HCT116 (cell line): ENCODE measurements at regions not wholly inside any gene's neighbourhood (a gene's known extent, or its start where the extent isn't known, plus 50 kb on each side); places are given as distances from the start of the nearest gene placed in this dataset.

Experiments
- ATAC-seq: fragments of 200-7000 bp; cut with Tn5 transposase; 2 replicates; pipeline ENCODE4 v1.9.1; 2020; ENCODE audit warnings: mild to moderate bottlenecking, moderate library complexity
- BruUV-seq: library from RNA; stranded (reverse); fragments of 400-500 nt; replicated peaks from 2 replicates; lab custom pipeline; 2021; lab: Mats Ljungman, UMichigan
- CTCF ChIA-PET: fragments of 300-600 bp; sonication (Branson Sonifier 250); formaldehyde crosslinking; loops from one replicate; lab custom pipeline; 2021; ENCODE audit warnings: antibody characterized with exemption; lab: Charles Lee
- POLR2A ChIA-PET: fragments of 300-600, 350-600 bp; sonication (Branson Sonifier 250); formaldehyde crosslinking; loops from one replicate; lab custom pipeline; 2021; ENCODE audit warnings: antibody characterized with exemption; lab: Charles Lee
- RAD21 ChIA-PET, 2 experiments: fragments of 300-600 bp; sonication (Branson Sonifier 250); formaldehyde crosslinking; loops; one replicate each; lab custom pipeline; 2023; ENCODE audit warnings: low total read pairs in 2 of 2; ENCODE audit not compliant: uncharacterized antibody in 2 of 2, unreplicated experiment in 2 of 2, low non-redundant PET in 1 of 2; lab: Charles Lee
- DNase-seq: peaks from one replicate; pipeline ENCODE4 v3.0.0-alpha.2; 2010; ENCODE audit warnings: low read depth, low spot score
- H2AFZ ChIP-seq: fragments of 200-600 bp; shearing (Covaris generic), sonication (generic); 2 replicates; pipeline ENCODE4 v1.6.1; 2017; ENCODE audit warnings: low read depth, mixed run types, mixed read lengths, antibody characterized with exemption, low read length; ENCODE audit not compliant: poor library complexity, severe bottlenecking
- H3K27ac ChIP-seq: 2 replicates; pipeline ENCODE4 v1.5.1; 2012; ENCODE audit warnings: low read depth, low read length
- H3K27me3 ChIP-seq: fragments of 200-600 bp; sonication (generic); 2 replicates; pipeline ENCODE4 v1.6.1; 2016; ENCODE audit warnings: mixed run types, low read length, mixed read lengths; ENCODE audit not compliant: insufficient read depth
- H3K36me3 ChIP-seq, 2 experiments: fragments of 200-500 bp in 1 of 2; fragments of 200-600 bp in 1 of 2; sonication (Bioruptor generic) in 1 of 2; sonication (generic) in 1 of 2; 2 replicates each; pipeline versions ENCODE4 v1.5.1 to v1.6.1; 2014 to 2016; ENCODE audit warnings: low read length in 2 of 2, inconsistent platforms in 1 of 2, mixed read lengths in 1 of 2, mixed run types in 1 of 2; ENCODE audit not compliant: insufficient read depth in 2 of 2, control insufficient read depth in 1 of 2
- H3K4me1 ChIP-seq, 2 experiments: fragments of 200-600 bp in 1 of 2; sonication (generic) in 1 of 2; 2 replicates each; pipeline versions ENCODE4 v1.5.1 to v1.6.1; 2012 to 2017; ENCODE audit warnings: low read length in 2 of 2, inconsistent platforms in 1 of 2, mild to moderate bottlenecking in 1 of 2, mixed read lengths in 1 of 2, mixed run types in 1 of 2, moderate library complexity in 1 of 2; ENCODE audit not compliant: insufficient read depth in 2 of 2, control insufficient read depth in 1 of 2
- H3K4me2 ChIP-seq: fragments of 200-600 bp; sonication (generic); 2 replicates; pipeline ENCODE4 v1.6.1; 2017; ENCODE audit warnings: mixed run types, low read length, mixed read lengths
- H3K4me3 ChIP-seq, 2 experiments: fragments of 200-600 bp in 1 of 2; sonication (generic) in 1 of 2; replicated peaks in 1 of 2; 2 replicates each; pipeline ENCODE4 v1.5.1; 2011 to 2016; ENCODE audit warnings: low read length in 2 of 2, control low read depth in 1 of 2, low read depth in 1 of 2, mild to moderate bottlenecking in 1 of 2, mixed read lengths in 1 of 2, mixed run types in 1 of 2
- H3K79me2 ChIP-seq: fragments of 200-600 bp; sonication (generic); 2 replicates; pipeline ENCODE4 v1.6.1; 2017; ENCODE audit warnings: mild to moderate bottlenecking, mixed run types, low read length, moderate library complexity, mixed read lengths; ENCODE audit not compliant: insufficient read depth
- H3K9ac ChIP-seq: fragments of 200-600 bp; sonication (generic); 2 replicates; pipeline ENCODE4 v1.6.1; 2016; ENCODE audit warnings: low read length, mixed read lengths
- H3K9me2 ChIP-seq: fragments of 200-600 bp; sonication (generic), shearing (Covaris generic); 2 replicates; pipeline ENCODE4 v1.6.1; 2017; ENCODE audit warnings: mixed run types, mild to moderate bottlenecking, moderate library complexity; ENCODE audit not compliant: insufficient read depth
- H3K9me3 ChIP-seq, 2 experiments: fragments of 200-500 bp in 1 of 2; fragments of 200-600 bp in 1 of 2; sonication (Bioruptor generic) in 1 of 2; sonication (generic) in 1 of 2; 2 replicates each; pipeline ENCODE4 v1.6.1; 2014 to 2017; ENCODE audit warnings: low read length in 2 of 2, mixed read lengths in 2 of 2, inconsistent platforms in 1 of 2, low read depth in 1 of 2, mild to moderate bottlenecking in 1 of 2, mixed run types in 1 of 2, moderate library complexity in 1 of 2; ENCODE audit not compliant: control insufficient read depth in 1 of 2, insufficient read depth in 1 of 2
- H4K20me1 ChIP-seq: fragments of 200-600 bp; sonication (generic), shearing (Covaris generic); 2 replicates; pipeline ENCODE4 v1.6.1; 2017; ENCODE audit warnings: mixed run types, mild to moderate bottlenecking, moderate library complexity; ENCODE audit not compliant: insufficient read depth
- ELF1 ChIP-seq: IDR thresholded peaks from 2 replicates; pipeline ENCODE4 v1.6.1; 2012; ENCODE audit warnings: low read depth, borderline replicate concordance
- EZH2 ChIP-seq: fragments of 200-600 bp; sonication (generic); IDR thresholded peaks from 2 replicates; pipeline ENCODE4 v1.6.1; 2017; ENCODE audit warnings: antibody characterized with exemption, mixed run types
- EZH2phosphoT487 ChIP-seq: fragments of 200-600 bp; IDR thresholded peaks from 2 replicates; pipeline ENCODE4 v1.6.1; 2018; ENCODE audit warnings: antibody characterized with exemption, borderline replicate concordance
- POLR2A ChIP-seq: IDR thresholded peaks from 2 replicates; pipeline ENCODE4 v1.7.0; 2011; ENCODE audit warnings: borderline replicate concordance; ENCODE audit not compliant: insufficient read depth, insufficient read length; ENCODE audit errors: extremely low read depth
- RAD21 ChIP-seq: IDR thresholded peaks from 2 replicates; pipeline ENCODE4 v1.6.1; 2012; ENCODE audit warnings: low read depth, mild to moderate bottlenecking
- SIN3A ChIP-seq: IDR thresholded peaks from 2 replicates; pipeline ENCODE4 v1.6.1; 2012; ENCODE audit warnings: low read depth
- SRF ChIP-seq: IDR thresholded peaks from 2 replicates; pipeline ENCODE4 v1.6.1; 2012; ENCODE audit warnings: low read depth
- TCF7L2 ChIP-seq: IDR thresholded peaks from 2 replicates; pipeline ENCODE4 v1.7.0; 2011; ENCODE audit warnings: borderline replicate concordance, inconsistent platforms; ENCODE audit not compliant: insufficient read depth, insufficient read length; ENCODE audit errors: extremely low read depth
- YY1 ChIP-seq: IDR thresholded peaks from 2 replicates; pipeline ENCODE4 v1.6.1; 2011; ENCODE audit warnings: low read length, low read depth, moderate library complexity, mild to moderate bottlenecking; ENCODE audit not compliant: insufficient replicate concordance; ENCODE audit errors: extremely low read depth
- ZFX ChIP-seq: fragments of 450-650 bp; IDR thresholded peaks from 2 replicates; pipeline ENCODE4 v1.6.1; 2017
- intact Hi-C: fragments of 100-400 bp; cut with micrococcal nuclease; formaldehyde crosslinking; loops from 2 replicates; pipeline ENCODE4 v1.10.0; 2022
- TF ChIP-seq, protein P1 (sequence below): IDR thresholded peaks from 2 replicates; pipeline ENCODE4 v1.6.1; 2012
- TF ChIP-seq, protein P2 (sequence below): IDR thresholded peaks from 2 replicates; pipeline ENCODE4 v1.6.1; 2012; ENCODE audit warnings: low read depth
- TF ChIP-seq, protein P3 (sequence below), 3 experiments: fragments of 200-600 bp in 1 of 3; sonication (generic) in 1 of 3; IDR thresholded peaks in 2 of 3; conservative IDR thresholded peaks in 1 of 3; 2 replicates each; pipeline ENCODE4 v1.5.1; 2012 to 2017; ENCODE audit warnings: low read depth in 2 of 3, low read length in 2 of 3, antibody characterized with exemption in 1 of 3, borderline replicate concordance in 1 of 3, control low read depth in 1 of 3, mild to moderate bottlenecking in 1 of 3, mixed read lengths in 1 of 3, mixed run types in 1 of 3, moderate library complexity in 1 of 3; ENCODE audit not compliant: insufficient read depth in 1 of 3
- TF ChIP-seq, protein P4 (sequence below): IDR thresholded peaks from 2 replicates; pipeline ENCODE4 v1.6.1; 2012

DNA sequence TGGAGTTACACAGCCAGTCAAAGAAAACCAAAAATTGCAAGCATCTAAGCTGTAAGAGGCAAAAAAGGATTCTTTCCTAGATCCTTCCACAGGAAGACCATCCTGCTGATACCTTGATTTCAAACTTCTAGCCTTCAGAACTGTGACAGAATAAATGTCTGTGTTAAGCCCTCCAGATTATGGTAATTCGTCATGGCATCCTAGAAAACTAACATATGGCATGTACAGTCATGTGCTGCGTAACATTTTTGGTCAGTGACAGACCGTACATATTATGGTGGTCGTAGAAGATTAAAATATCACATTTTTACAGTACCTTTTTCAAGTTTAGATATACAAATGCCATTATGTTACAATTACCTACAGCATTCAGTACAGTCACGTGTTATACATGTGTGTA lies 660.9 kb upstream of the LMO3 start:
- no peak overlapping the region for H3K4me2 ChIP-seq
- TF ChIP-seq TCF7L2 (no peak), EZH2 (no peak), SIN3A (no peak), ELF1 (no peak), SRF (no peak)
- TF ChIP-seq, protein P1, sequence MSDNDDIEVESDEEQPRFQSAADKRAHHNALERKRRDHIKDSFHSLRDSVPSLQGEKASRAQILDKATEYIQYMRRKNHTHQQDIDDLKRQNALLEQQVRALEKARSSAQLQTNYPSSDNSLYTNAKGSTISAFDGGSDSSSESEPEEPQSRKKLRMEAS = no peak
- TF ChIP-seq, protein P2, sequence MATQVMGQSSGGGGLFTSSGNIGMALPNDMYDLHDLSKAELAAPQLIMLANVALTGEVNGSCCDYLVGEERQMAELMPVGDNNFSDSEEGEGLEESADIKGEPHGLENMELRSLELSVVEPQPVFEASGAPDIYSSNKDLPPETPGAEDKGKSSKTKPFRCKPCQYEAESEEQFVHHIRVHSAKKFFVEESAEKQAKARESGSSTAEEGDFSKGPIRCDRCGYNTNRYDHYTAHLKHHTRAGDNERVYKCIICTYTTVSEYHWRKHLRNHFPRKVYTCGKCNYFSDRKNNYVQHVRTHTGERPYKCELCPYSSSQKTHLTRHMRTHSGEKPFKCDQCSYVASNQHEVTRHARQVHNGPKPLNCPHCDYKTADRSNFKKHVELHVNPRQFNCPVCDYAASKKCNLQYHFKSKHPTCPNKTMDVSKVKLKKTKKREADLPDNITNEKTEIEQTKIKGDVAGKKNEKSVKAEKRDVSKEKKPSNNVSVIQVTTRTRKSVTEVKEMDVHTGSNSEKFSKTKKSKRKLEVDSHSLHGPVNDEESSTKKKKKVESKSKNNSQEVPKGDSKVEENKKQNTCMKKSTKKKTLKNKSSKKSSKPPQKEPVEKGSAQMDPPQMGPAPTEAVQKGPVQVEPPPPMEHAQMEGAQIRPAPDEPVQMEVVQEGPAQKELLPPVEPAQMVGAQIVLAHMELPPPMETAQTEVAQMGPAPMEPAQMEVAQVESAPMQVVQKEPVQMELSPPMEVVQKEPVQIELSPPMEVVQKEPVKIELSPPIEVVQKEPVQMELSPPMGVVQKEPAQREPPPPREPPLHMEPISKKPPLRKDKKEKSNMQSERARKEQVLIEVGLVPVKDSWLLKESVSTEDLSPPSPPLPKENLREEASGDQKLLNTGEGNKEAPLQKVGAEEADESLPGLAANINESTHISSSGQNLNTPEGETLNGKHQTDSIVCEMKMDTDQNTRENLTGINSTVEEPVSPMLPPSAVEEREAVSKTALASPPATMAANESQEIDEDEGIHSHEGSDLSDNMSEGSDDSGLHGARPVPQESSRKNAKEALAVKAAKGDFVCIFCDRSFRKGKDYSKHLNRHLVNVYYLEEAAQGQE = no peak
- TF ChIP-seq, all 23 proteins: peak for 0
- ChIA-PET CTCF (no interaction called here), RAD21 (no interaction called here), POLR2A (no interaction called here)
- Histone ChIP-seq H3K36me3 (no peaks in the 10 kb centered on the region), H3K4me3 (no peak overlapping the region), H3K27me3 (no peaks in the 10 kb centered on the region), H3K9me3 (no peaks in the 10 kb centered on the region), H3K9ac (no peak overlapping the region), H3K27ac (no peak overlapping the region), H3K79me2 (no peaks in the 10 kb centered on the region), H3K4me1 (no peaks in the 10 kb centered on the region), H3K9me2 (no peaks in the 10 kb centered on the region), H2AFZ (no peak overlapping the region), H4K20me1 (no peaks in the 10 kb centered on the region)
- intact Hi-C loops = no loop called here
- no TSS peak for BruUV-seq
- ATAC-seq (no peak), DNase-seq (no peak)

DNA sequence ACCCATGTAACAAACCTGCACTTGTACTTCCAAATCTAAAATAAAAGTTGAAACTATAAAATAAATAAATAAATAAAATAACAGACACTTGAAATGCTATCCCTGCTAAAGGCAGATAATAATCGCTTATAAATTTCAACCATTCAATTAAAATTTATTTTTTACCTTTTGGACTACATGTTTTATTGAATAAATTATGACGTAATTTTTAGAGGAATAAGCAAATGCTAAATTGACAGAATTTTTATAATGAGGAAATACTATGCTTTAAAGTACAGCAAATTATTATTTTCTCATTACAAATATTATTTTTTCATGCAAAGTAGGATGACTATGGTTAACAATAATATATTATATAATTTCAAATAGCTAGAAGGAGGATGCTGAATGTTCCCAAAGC lies 658.6 kb upstream of the LMO3 start:
- no peaks in the 10 kb centered on the region for H3K9me3 ChIP-seq
- H3K4me3 ChIP-seq = no peak overlapping the region
- no peak overlapping the region for H3K9ac ChIP-seq
- DNase-seq (no peak), ATAC-seq (no peak)
- CTCF ChIA-PET = no interaction called here
- H3K27ac ChIP-seq = no peak overlapping the region
- H3K27me3 ChIP-seq = no peaks in the 10 kb centered on the region
- BruUV-seq = no TSS peak
- RAD21 ChIA-PET = no interaction called here
- H2AFZ ChIP-seq = no peak overlapping the region
- H4K20me1 ChIP-seq = no peaks in the 10 kb centered on the region
- H3K36me3 ChIP-seq = no peaks in the 10 kb centered on the region
- no peak overlapping the region for H3K4me2 ChIP-seq
- H3K9me2 ChIP-seq = no peaks in the 10 kb centered on the region
- H3K79me2 ChIP-seq = no peaks in the 10 kb centered on the region
- intact Hi-C loops = no loop called here
- H3K4me1 ChIP-seq = no peaks in the 10 kb centered on the region
- POLR2A ChIA-PET = no interaction called here
- TF ChIP-seq, protein P1 = no peak
- TF ChIP-seq, protein P3, sequence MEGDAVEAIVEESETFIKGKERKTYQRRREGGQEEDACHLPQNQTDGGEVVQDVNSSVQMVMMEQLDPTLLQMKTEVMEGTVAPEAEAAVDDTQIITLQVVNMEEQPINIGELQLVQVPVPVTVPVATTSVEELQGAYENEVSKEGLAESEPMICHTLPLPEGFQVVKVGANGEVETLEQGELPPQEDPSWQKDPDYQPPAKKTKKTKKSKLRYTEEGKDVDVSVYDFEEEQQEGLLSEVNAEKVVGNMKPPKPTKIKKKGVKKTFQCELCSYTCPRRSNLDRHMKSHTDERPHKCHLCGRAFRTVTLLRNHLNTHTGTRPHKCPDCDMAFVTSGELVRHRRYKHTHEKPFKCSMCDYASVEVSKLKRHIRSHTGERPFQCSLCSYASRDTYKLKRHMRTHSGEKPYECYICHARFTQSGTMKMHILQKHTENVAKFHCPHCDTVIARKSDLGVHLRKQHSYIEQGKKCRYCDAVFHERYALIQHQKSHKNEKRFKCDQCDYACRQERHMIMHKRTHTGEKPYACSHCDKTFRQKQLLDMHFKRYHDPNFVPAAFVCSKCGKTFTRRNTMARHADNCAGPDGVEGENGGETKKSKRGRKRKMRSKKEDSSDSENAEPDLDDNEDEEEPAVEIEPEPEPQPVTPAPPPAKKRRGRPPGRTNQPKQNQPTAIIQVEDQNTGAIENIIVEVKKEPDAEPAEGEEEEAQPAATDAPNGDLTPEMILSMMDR (IDR thresholded peaks at IDR 0.05 in 2 of 3, conservative IDR thresholded peaks at IDR 0.05 in 1 of 3; ENCODE audit: borderline replicate concordance in 1 of 3, insufficient read depth in 1 of 3, low read depth in 2 of 3, low read length in 2 of 3) = no peak
- TF ChIP-seq POLR2A = no peak
- no peak for TF ChIP-seq EZH2phosphoT487
- no peak for TF ChIP-seq SIN3A
- TF ChIP-seq ZFX = no peak
- TF ChIP-seq, protein P4, sequence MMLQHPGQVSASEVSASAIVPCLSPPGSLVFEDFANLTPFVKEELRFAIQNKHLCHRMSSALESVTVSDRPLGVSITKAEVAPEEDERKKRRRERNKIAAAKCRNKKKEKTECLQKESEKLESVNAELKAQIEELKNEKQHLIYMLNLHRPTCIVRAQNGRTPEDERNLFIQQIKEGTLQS = no peak
- TF ChIP-seq RAD21 = no peak
- no peak for TF ChIP-seq YY1
